Natural killer cell (primary cell): ENCODE measurements at regions not wholly inside any gene's neighbourhood (a gene's known extent, or its start where the extent isn't known, plus 50 kb on each side); places are given as distances from the start of the nearest gene placed in this dataset.

ENCODE experiments used
- ATAC-seq, 3 donors: fragments of 150-1000 bp in 2 of 3; fragments of 200-7000 bp in 1 of 3; cut with Tn5 transposase; 1 replicate in 1 of 3; 2 replicates in 2 of 3; pipeline ENCODE4 v1.10.0; 2021; ENCODE audit warnings: mild to moderate bottlenecking in 2 of 3, moderate library complexity in 2 of 3
- DNase-seq, 2 donors: peaks; one replicate each; pipeline versions ENCODE4 v3.0.0 to v3.0.0-alpha.2; 2013 to 2021; ENCODE audit warnings: mixed read lengths in 1 of 2
- H3K27ac ChIP-seq: one replicate; pipeline ENCODE4 v1.5.1; 2013; ENCODE audit warnings: mild to moderate bottlenecking, low read length
- H3K27me3 ChIP-seq: one replicate; pipeline ENCODE4 v1.6.1; 2013; ENCODE audit warnings: low read length; ENCODE audit not compliant: control insufficient read depth, insufficient read depth
- H3K36me3 ChIP-seq: one replicate; pipeline ENCODE4 v1.6.1; 2013; ENCODE audit warnings: low read length; ENCODE audit not compliant: control insufficient read depth, insufficient read depth
- H3K4me1 ChIP-seq: one replicate; pipeline ENCODE4 v1.6.1; 2013; ENCODE audit warnings: low read length; ENCODE audit not compliant: control insufficient read depth, insufficient read depth
- H3K4me3 ChIP-seq: one replicate; pipeline ENCODE4 v1.5.1; 2013; ENCODE audit warnings: low read length
- H3K9me3 ChIP-seq: one replicate; pipeline ENCODE4 v1.6.1; 2013; ENCODE audit warnings: low read length; ENCODE audit not compliant: control insufficient read depth, insufficient read depth
- H3K27ac Mint-ChIP-seq, 2 donors: one replicate each; pipeline ENCODE4 v1.8.0; 2022; ENCODE audit warnings: mild to moderate bottlenecking in 2 of 2, mixed read lengths in 2 of 2, moderate library complexity in 1 of 2
- H3K27me3 Mint-ChIP-seq, 2 donors: one replicate each; pipeline ENCODE4 v1.8.0; 2022; ENCODE audit warnings: low read depth in 2 of 2, mixed read lengths in 2 of 2
- H3K36me3 Mint-ChIP-seq: one replicate; pipeline ENCODE4 v1.8.0; 2022; ENCODE audit warnings: mixed read lengths
- H3K4me1 Mint-ChIP-seq, 2 donors: one replicate each; pipeline ENCODE4 v1.8.0; 2022; ENCODE audit warnings: mixed read lengths in 2 of 2
- H3K4me3 Mint-ChIP-seq: one replicate; pipeline ENCODE4 v1.8.0; 2022; ENCODE audit warnings: mild to moderate bottlenecking, moderate library complexity, mixed read lengths
- H3K9me3 Mint-ChIP-seq, 2 donors: one replicate each; pipeline ENCODE4 v1.8.0; 2022; ENCODE audit warnings: mixed read lengths in 2 of 2
- WGBS: methylation state at CpG from one replicate; pipeline ENCODE4 v1.1.7; 2013; ENCODE audit warnings: missing lambda C conversion rate; ENCODE audit not compliant: insufficient coverage; 5-methylcytosine and 5-hydroxymethylcytosine counted together
- intact Hi-C: fragments of 100-400 bp; cut with micrococcal nuclease; formaldehyde crosslinking; loops from one replicate; pipeline ENCODE4 v1.14.2; 2022
- TF ChIP-seq, protein P1 (sequence below): fragments of 200-600 bp; IDR thresholded peaks from one replicate; pipeline ENCODE4 v1.8.0; 2022; ENCODE audit warnings: antibody characterized with exemption

DNA sequence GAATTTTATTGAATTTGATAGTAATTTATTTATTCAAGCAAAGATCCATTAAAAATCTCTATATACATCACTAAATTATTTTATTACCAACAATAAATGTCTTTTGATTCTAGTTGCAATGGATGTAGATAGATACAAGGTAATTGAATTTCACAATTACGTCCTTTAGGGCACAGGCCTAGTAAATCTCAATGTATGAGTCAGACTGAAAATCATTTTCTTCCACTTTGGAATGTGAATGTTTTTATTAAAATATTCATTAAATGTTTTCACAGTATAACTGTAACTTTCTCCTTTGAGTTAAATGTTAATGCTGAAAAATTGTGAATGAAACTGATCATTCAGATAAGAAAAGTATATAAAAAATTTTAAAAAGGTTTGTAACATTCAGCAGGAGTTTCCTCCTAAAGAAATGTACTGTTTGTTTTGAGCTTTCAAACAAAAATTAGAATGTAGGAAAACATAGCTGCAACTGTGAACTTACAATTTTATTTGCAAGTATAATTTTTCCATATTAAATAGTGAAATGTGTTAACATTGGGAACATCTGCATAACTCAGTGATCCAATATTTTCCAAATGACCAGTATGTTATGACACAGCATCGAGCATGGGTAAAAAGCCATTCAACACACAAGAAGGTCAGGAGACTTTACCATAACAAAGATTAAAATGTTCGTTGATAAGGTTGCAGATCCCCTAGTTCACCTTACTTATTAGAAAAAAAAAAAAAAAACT, 663.7 kb downstream of the METTL4 start:
- no peak overlapping the region for H3K4me3 Mint-ChIP-seq
- no peak for ATAC-seq
- 90% methylated on average over 1 of the region's 3 CpGs for WGBS
- no peaks in the 10 kb centered on the region for H3K36me3 Mint-ChIP-seq
- H3K9me3 Mint-ChIP-seq = peaks cover 4 to 6% of the 10 kb centered on the region in 2 donors
- H3K27ac Mint-ChIP-seq = no peak overlapping the region
- H3K27me3 Mint-ChIP-seq = no peaks in the 10 kb centered on the region
- Histone ChIP-seq H3K4me3 (no peak overlapping the region), H3K27me3 (no peaks in the 10 kb centered on the region), H3K4me1 (no peaks in the 10 kb centered on the region), H3K36me3 (no peaks in the 10 kb centered on the region), H3K27ac (no peak overlapping the region), H3K9me3 (peaks cover 5% of the 10 kb centered on the region)
- intact Hi-C loops = no loop called here
- TF ChIP-seq, protein P1, sequence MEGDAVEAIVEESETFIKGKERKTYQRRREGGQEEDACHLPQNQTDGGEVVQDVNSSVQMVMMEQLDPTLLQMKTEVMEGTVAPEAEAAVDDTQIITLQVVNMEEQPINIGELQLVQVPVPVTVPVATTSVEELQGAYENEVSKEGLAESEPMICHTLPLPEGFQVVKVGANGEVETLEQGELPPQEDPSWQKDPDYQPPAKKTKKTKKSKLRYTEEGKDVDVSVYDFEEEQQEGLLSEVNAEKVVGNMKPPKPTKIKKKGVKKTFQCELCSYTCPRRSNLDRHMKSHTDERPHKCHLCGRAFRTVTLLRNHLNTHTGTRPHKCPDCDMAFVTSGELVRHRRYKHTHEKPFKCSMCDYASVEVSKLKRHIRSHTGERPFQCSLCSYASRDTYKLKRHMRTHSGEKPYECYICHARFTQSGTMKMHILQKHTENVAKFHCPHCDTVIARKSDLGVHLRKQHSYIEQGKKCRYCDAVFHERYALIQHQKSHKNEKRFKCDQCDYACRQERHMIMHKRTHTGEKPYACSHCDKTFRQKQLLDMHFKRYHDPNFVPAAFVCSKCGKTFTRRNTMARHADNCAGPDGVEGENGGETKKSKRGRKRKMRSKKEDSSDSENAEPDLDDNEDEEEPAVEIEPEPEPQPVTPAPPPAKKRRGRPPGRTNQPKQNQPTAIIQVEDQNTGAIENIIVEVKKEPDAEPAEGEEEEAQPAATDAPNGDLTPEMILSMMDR = no peak
- no peak for DNase-seq
- no peaks in the 10 kb centered on the region for H3K4me1 Mint-ChIP-seq

- H3K4me1 ChIP-seq = no peaks in the 10 kb centered on the region
- H3K27ac Mint-ChIP-seq = no peak overlapping the region
- peaks cover 5% of the 10 kb centered on the region for H3K9me3 ChIP-seq
- no peak overlapping the region for H3K4me3 ChIP-seq
- no peaks in the 10 kb centered on the region for H3K27me3 Mint-ChIP-seq
- peaks cover 4 to 9% of the 10 kb centered on the region in 2 donors for H3K9me3 Mint-ChIP-seq
- no peak overlapping the region for H3K27ac ChIP-seq
- no peaks in the 10 kb centered on the region for H3K4me1 Mint-ChIP-seq
- H3K36me3 Mint-ChIP-seq = no peaks in the 10 kb centered on the region
- H3K27me3 ChIP-seq = no peaks in the 10 kb centered on the region
- DNase-seq = no peak
- TF ChIP-seq, protein P1 = no peak
- H3K36me3 ChIP-seq = no peaks in the 10 kb centered on the region
- H3K4me3 Mint-ChIP-seq = no peak overlapping the region
- intact Hi-C loops = no loop called here
- ATAC-seq = no peak
Measured at GRCh38 chr18:1914489-1914888, 656.8 kb downstream of the METTL4 start.

DNA sequence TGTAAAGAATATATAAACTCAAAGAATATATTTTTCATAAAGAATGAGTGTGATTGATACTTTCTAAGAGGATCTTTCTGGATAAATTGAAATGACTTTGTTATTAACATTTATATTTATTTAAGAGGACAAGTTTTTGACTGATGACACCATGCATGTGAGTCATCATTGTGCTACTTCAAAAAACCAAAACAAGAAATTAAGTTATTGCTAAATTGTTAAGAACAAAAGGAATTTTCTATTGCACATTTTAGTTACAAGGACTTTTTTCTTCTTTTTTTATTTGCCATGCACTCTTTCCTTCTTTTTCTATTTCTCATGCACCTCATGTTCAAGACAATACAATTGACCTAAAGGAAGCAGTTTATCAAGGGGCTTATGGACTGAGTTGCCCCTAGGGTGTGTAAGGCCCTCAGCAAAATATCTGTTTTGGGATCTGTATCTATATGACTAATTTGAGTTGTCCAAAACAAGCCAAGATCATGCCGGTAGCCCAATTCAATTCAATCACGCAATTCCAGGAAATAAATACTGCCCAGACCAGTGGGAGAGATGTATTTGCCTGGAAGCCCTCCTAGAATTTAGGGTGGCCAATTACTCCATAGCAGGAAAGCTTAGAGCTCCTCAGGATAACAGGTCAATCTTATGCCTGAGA, 654.3 kb downstream of the METTL4 start:
- H3K36me3 ChIP-seq = no peaks in the 10 kb centered on the region
- 100% methylated on average over 2 of the region's 2 CpGs for WGBS
- H3K27me3 ChIP-seq = no peaks in the 10 kb centered on the region
- Mint-ChIP-seq H3K4me1 (no peaks in the 10 kb centered on the region), H3K27me3 (no peaks in the 10 kb centered on the region), H3K4me3 (no peak overlapping the region), H3K27ac (no peak overlapping the region), H3K9me3 (peaks cover 0 to 5% of the 10 kb centered on the region in 2 donors), H3K36me3 (no peaks in the 10 kb centered on the region)
- TF ChIP-seq, protein P1 = no peak
- intact Hi-C loops = no loop called here
- no peak overlapping the region for H3K27ac ChIP-seq
- no peak for ATAC-seq
- no peak for DNase-seq
- H3K9me3 ChIP-seq = no peaks in the 10 kb centered on the region
- H3K4me3 ChIP-seq = no peak overlapping the region
- no peaks in the 10 kb centered on the region for H3K4me1 ChIP-seq
